ENCODE measurements at regions not wholly inside any gene's neighbourhood (a gene's known extent, or its start where the extent isn't known, plus 50 kb on each side); places are given as distances from the start of the nearest gene placed in this dataset.

DNA sequence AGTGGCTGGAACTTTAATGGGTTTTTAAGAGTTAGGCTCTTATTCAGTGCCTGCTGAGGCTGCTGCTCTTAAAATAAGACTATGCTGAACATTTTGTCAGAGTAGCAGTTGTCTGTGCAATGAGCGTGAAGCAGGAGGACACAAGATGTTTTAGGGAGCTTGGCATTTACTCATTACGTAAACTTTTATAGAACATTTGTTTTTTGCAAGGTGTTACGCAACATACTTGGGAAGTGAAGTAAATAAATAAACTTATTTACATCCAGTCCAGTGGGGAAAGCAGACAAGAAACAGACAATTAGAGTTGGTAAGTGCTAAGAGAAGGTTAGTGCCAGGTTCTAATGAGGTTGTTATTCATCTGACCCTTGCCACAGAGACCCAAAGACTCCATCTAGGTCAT lies 226.0 kb downstream of the HINT1 start:
- Histone ChIP-seq H3F3A (replicated peaks; ENCODE audit: low read depth) (no peaks in the 10 kb centered on the region), H3K36me3 (ENCODE audit: insufficient read depth) (no peaks in the 10 kb centered on the region), H2AFZ (no peak overlapping the region), H3K4me2 (no peak overlapping the region), H3K9me2 (ENCODE audit: insufficient read depth) (0 out of 2 replicates have a peak, but pooled peaks cover 6% of the 10 kb centered on the region), H3K27me3 (ENCODE audit: insufficient read depth) (no peaks in the 10 kb centered on the region), H4K20me1 (replicated peaks; ENCODE audit: insufficient read depth) (no peaks in the 10 kb centered on the region), H3K4me1 (ENCODE audit: insufficient read depth) (no peaks in the 10 kb centered on the region), H3K27ac (ENCODE audit: low read depth) (no peak overlapping the region), H3K79me2 (replicated peaks; ENCODE audit: insufficient read depth) (no peaks in the 10 kb centered on the region), H3K4me3 (no peak overlapping the region)
- Mint-ChIP-seq H3K4me1 (peaks cover 10% of the 10 kb centered on the region; the same call in 2 of the 3 replicates), H3K27ac (no peak overlapping the region), H3K27me3 (ENCODE audit: insufficient read depth, low read depth, poor library complexity) (peaks cover 4% of the 10 kb centered on the region), H3K36me3 (ENCODE audit: low read depth) (no peaks in the 10 kb centered on the region), H3K4me3 (no peak overlapping the region), H3K9me3 (no peaks in the 10 kb centered on the region)
- no peak for ATAC-seq
- no peak for TF ChIP-seq JUNB (IDR thresholded peaks at IDR 0.05; ENCODE audit: unreplicated experiment)
- TF ChIP-seq, protein P1, sequence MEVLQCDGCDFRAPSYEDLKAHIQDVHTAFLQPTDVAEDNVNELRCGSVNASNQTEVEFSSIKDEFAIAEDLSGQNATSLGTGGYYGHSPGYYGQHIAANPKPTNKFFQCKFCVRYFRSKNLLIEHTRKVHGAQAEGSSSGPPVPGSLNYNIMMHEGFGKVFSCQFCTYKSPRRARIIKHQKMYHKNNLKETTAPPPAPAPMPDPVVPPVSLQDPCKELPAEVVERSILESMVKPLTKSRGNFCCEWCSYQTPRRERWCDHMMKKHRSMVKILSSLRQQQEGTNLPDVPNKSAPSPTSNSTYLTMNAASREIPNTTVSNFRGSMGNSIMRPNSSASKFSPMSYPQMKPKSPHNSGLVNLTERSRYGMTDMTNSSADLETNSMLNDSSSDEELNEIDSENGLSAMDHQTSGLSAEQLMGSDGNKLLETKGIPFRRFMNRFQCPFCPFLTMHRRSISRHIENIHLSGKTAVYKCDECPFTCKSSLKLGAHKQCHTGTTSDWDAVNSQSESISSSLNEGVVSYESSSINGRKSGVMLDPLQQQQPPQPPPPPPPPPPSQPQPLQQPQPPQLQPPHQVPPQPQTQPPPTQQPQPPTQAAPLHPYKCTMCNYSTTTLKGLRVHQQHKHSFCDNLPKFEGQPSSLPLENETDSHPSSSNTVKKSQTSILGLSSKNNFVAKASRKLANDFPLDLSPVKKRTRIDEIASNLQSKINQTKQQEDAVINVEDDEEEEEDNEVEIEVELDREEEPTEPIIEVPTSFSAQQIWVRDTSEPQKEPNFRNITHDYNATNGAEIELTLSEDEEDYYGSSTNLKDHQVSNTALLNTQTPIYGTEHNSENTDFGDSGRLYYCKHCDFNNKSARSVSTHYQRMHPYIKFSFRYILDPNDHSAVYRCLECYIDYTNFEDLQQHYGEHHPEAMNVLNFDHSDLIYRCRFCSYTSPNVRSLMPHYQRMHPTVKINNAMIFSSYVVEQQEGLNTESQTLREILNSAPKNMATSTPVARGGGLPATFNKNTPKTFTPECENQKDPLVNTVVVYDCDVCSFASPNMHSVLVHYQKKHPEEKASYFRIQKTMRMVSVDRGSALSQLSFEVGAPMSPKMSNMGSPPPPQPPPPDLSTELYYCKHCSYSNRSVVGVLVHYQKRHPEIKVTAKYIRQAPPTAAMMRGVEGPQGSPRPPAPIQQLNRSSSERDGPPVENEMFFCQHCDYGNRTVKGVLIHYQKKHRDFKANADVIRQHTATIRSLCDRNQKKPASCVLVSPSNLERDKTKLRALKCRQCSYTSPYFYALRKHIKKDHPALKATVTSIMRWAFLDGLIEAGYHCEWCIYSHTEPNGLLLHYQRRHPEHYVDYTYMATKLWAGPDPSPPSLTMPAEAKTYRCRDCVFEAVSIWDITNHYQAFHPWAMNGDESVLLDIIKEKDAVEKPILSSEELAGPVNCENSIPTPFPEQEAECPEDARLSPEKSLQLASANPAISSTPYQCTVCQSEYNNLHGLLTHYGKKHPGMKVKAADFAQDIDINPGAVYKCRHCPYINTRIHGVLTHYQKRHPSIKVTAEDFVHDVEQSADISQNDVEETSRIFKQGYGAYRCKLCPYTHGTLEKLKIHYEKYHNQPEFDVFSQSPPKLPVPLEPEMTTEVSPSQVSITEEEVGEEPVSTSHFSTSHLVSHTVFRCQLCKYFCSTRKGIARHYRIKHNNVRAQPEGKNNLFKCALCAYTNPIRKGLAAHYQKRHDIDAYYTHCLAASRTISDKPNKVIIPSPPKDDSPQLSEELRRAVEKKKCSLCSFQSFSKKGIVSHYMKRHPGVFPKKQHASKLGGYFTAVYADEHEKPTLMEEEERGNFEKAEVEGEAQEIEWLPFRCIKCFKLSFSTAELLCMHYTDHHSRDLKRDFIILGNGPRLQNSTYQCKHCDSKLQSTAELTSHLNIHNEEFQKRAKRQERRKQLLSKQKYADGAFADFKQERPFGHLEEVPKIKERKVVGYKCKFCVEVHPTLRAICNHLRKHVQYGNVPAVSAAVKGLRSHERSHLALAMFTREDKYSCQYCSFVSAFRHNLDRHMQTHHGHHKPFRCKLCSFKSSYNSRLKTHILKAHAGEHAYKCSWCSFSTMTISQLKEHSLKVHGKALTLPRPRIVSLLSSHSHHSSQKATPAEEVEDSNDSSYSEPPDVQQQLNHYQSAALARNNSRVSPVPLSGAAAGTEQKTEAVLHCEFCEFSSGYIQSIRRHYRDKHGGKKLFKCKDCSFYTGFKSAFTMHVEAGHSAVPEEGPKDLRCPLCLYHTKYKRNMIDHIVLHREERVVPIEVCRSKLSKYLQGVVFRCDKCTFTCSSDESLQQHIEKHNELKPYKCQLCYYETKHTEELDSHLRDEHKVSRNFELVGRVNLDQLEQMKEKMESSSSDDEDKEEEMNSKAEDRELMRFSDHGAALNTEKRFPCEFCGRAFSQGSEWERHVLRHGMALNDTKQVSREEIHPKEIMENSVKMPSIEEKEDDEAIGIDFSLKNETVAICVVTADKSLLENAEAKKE (CRISPR knock-in tag; IDR thresholded peaks at IDR 0.05), result no peak
- DNase-seq (ENCODE audit: low spot score), result no peak

DNA sequence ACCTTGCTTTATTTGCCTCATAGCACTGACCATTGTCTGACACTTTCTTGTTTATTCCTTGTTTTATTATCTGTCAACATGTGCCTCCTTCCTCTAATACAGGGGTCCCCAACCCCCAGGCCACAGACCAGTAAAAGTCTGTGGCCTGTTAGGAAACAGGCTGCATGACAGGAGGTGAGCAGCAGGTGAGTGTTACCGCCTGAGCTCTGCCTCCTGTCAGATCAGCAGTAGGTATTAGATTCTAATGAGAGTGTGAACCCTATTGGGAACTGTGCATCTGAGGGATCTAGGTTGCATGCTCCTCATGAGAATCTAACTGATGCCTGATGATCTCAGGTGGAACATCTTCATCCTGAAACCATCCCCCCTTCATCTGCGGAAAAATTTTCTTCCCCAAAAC lies 228.0 kb downstream of the HINT1 start:
- 0 out of 2 replicates have a peak, but pooled peaks cover 6% of the 10 kb centered on the region for H3K9me2 ChIP-seq (ENCODE audit: insufficient read depth)
- H3K4me3 Mint-ChIP-seq, result no peak overlapping the region
- H3K9me3 Mint-ChIP-seq, result 0 out of 3 replicates have a peak, but pooled peaks cover 4% of the 10 kb centered on the region
- H3K4me3 ChIP-seq, result no peak overlapping the region
- ATAC-seq (peak; percentile 67), DNase-seq (ENCODE audit: low spot score) (no peak)
- H4K20me1 ChIP-seq (replicated peaks; ENCODE audit: insufficient read depth), result no peaks in the 10 kb centered on the region
- no peaks in the 10 kb centered on the region for H3K36me3 ChIP-seq (ENCODE audit: insufficient read depth)
- no peak overlapping the region for H3K4me2 ChIP-seq
- H3F3A ChIP-seq (replicated peaks; ENCODE audit: low read depth), result no peaks in the 10 kb centered on the region
- peaks cover 10% of the 10 kb centered on the region; the same call in 2 of the 3 replicates for H3K4me1 Mint-ChIP-seq
- no peaks in the 10 kb centered on the region for H3K27me3 ChIP-seq (ENCODE audit: insufficient read depth)
- H3K27ac ChIP-seq (ENCODE audit: low read depth), result no peak overlapping the region
- H3K27me3 Mint-ChIP-seq (ENCODE audit: insufficient read depth, low read depth, poor library complexity), result peaks cover 4% of the 10 kb centered on the region
- no peaks in the 10 kb centered on the region for H3K36me3 Mint-ChIP-seq (ENCODE audit: low read depth)
- no peaks in the 10 kb centered on the region for H3K79me2 ChIP-seq (replicated peaks; ENCODE audit: insufficient read depth)
- H2AFZ ChIP-seq, result no peak overlapping the region
- no peak overlapping the region for H3K27ac Mint-ChIP-seq
- H3K4me1 ChIP-seq (ENCODE audit: insufficient read depth), result no peaks in the 10 kb centered on the region
- TF ChIP-seq, protein P1 (CRISPR knock-in tag; IDR thresholded peaks at IDR 0.05), result no peak
- no peak for TF ChIP-seq EZH2 (IDR thresholded peaks at IDR 0.05; ENCODE audit: low read depth, unreplicated experiment)
- TF ChIP-seq, protein P2, sequence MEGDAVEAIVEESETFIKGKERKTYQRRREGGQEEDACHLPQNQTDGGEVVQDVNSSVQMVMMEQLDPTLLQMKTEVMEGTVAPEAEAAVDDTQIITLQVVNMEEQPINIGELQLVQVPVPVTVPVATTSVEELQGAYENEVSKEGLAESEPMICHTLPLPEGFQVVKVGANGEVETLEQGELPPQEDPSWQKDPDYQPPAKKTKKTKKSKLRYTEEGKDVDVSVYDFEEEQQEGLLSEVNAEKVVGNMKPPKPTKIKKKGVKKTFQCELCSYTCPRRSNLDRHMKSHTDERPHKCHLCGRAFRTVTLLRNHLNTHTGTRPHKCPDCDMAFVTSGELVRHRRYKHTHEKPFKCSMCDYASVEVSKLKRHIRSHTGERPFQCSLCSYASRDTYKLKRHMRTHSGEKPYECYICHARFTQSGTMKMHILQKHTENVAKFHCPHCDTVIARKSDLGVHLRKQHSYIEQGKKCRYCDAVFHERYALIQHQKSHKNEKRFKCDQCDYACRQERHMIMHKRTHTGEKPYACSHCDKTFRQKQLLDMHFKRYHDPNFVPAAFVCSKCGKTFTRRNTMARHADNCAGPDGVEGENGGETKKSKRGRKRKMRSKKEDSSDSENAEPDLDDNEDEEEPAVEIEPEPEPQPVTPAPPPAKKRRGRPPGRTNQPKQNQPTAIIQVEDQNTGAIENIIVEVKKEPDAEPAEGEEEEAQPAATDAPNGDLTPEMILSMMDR (conservative IDR thresholded peaks at IDR 0.05; ENCODE audit: low read depth in 2 of 2), result no peak

Data from GM23338 (cell line).